ENCODE measurements at regions not wholly inside any gene's neighbourhood (a gene's known extent, or its start where the extent isn't known, plus 50 kb on each side); places are given as distances from the start of the nearest gene placed in this dataset.

DNA sequence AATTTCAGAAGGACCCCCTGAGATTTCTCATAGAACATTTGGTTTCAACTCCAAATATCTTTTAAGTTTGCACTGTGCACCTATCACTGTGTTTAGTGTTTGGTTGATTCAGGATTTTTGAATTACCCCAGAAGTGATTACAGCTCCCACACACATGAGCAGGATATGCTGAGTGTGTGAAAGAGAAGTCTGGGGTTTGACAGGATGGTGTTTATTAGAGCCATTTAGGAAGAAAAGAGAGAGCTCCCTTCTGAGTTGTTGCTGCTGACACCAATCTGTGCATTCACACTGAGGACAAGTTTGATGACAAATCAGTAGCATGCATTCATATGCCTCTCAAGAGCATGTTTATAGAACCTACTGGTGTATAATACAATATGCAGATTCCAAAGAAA, 118.1 kb downstream of the RPL22L1 start:
- no peak for DNase-seq

DNA sequence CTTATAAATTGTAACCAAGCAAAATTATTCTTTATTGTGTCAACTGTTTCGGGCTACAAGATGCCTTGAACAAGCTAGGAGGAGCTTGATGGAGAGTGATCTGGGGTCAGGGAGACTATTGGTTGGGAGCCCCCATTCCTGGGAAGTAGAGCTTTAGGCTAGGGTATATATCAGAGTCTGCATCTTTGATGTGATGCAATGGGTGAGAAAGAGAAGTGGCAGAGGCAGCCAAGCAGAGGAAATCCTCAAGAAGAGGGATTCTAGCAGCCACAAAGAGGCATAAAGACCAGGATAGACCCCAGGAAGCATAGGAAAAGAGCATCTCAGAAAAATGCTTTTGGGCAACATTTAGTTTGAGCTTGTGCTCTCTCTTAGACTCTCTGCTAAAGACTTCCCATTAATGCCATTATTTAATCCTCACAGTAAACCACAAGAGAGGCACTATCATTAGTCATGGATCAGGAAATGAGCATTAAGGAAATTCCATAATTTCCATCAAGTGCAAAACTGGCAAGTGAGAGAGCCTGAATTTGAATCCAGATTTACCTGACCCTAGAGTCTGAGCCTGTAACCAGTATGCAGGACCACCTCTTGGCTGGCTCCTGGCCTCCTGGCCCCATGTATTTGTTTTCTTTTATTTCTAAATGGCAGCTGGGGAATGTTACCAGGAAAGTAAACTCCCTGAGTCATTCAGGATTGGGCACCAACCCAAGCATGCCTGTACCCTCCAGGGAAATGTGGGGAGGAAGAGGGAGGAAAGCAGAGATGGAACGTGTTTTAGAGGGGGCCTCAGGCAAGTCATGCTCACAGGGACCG, 118.7 kb downstream of the RPL22L1 start:
- DNase-seq = peak; percentile 88

DNA sequence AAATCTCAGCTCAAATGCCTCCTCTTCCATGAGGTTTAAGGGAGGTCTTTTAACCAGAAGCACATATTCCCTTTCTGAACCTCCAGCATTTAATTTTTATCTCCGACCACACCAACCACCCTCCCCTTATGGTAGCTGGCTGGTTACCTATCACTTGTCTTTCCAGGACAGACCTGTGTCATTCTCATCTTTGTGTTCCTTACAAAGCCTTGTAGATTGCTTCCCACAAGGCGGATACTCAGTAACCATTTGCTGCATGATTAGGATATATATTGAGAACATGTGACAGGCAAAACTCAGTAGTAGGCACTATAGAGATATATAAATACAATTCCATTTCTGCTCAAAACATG, 119.5 kb downstream of the RPL22L1 start:
- DNase-seq = no peak

DNA sequence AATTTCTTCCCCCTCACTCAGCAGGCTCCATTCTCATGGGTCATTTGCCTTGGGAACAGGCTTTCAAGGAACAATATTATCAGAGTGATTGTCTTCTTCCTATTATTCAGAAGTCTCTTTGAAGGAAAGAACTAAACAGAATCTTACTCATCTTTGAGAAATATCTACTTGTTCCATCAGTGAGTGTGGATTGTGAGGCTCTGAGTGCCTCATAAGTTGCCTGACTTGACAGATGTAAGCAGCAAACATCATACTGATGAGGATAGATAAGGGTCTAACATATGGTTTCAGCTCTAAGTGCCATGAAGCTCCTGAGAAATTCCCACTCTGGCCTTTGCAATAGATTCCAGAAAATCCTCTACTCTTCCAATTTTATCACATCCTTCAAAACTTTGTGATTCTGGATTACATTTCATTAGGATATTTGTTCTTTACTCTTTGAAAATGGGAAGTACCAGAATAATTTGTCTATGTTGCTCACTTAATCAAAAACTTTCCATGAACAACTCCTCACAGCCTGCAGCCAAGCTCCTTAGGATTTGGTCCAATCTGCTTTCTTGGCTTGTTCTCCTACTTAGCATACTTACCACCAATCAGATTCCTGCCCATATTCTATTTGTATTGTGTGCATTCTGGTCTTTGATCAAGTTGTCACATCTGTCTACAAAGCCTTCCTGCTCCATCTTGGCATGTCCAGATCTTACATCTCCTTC, 120.1 kb downstream of the RPL22L1 start:
- no peak for DNase-seq

DNA sequence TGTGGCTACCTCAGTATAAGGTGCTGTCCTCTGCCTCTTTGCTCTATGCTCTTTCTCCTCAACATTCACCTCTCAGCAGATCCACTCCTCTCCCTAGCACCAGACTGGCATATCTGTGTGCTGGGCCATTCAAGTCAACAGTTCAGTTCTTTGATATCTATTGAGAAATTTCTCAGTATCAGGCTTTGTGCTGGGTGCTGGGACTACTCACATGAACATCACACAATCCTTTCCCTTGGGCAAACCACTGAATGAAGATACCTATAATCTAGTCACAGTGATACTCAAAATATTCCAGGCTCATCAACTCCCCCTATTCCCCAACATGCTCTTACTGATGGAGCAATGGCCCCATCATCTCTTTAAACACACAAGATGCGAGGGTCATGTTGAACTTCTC, 120.8 kb downstream of the RPL22L1 start:
- no peak for DNase-seq

DNA sequence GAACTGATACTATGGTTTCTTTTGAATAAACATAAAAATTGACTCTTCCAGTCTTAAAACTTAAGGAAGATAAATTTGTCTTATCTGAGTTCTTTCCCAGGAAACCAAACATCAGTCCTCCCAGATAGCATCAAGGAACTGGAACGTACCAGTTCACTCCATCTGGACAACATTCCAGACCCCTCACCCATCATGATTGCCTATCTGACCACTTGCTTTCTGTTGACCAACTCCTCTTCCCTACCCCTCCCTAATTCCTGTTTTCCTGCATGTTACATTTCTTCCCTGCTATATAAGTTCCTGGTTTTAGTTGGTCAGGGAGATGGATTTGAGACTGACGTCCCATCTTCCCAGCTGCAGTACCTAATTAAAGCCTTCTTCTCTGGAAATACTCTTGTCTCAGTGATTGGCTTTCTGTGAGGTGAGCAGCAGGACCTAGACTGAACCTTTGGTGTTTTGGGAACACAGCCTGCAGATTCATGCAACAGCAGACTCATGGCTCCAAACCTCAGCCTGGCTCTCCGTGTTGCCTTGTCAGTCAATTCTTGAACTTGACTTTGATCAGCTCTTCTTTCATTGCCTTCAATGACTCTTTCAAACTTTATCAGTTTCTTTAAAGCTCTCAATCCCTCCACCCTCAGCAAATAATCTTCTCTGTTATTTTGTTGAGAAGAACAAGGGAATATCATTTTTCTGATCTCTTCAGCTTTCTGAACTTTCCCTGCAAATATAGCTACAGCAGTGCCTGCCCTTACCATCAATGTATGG, 123.6 kb downstream of the RPL22L1 start:
- DNase-seq = no peak

DNA sequence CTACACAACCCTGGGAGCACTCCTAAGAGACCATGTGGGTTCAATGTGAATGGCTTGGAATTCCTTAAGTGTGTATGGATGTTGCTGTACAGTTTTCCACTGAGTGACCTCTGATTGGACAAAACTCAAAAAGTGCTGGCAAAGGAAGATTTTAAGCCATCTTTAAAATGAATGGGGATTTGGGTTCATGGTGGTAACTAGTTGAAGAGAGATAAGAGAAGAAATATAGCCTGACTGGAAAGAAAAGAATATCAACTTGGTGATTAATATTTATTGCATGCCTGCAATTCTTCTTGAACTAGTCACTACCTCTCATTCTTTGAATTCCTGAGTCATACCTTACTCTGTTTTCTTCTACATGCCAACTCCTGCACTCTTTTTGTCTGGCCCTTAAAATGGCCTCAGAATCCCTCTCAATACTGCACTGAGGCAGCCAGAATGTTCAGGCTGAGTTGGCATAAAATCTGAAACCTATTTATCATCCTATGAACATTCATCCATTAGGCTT, 124.7 kb downstream of the RPL22L1 start:
- DNase-seq = no peak

DNA sequence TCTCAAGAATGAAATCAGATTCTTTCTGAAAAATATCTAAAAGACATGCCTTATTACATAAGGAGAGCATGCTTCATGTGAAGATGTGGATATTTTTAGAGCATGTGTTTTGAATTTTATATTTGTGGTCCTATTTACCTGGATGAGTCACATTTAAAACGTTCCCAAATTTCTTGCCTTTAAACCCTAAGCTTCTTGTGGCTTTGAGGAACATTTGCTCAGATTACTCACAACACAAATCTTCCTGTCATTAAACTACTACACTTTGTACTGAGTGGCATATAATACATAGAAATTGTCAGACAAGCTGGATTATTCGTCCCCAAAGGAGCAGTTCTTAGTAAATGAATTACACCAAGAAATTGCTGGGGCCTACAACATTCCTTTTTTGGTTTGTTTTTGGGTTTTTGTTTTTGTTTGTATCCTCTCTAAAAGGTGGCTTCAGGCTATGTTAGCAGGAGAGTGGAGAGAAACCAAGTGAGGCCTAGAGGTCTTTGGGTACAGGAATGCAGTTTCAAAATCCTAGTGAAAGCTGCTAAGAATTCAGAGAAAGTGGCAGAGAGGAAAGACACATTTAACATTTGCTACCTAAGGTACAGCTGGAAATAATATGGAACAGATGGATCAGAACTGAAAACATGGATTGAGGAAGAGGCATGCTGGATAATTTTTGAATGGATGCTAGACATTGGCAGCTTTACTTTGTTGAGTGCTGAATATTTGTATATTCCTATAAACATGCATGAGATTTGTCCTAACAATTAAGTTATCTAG, 128.1 kb downstream of the RPL22L1 start:
- DNase-seq = no peak

DNA sequence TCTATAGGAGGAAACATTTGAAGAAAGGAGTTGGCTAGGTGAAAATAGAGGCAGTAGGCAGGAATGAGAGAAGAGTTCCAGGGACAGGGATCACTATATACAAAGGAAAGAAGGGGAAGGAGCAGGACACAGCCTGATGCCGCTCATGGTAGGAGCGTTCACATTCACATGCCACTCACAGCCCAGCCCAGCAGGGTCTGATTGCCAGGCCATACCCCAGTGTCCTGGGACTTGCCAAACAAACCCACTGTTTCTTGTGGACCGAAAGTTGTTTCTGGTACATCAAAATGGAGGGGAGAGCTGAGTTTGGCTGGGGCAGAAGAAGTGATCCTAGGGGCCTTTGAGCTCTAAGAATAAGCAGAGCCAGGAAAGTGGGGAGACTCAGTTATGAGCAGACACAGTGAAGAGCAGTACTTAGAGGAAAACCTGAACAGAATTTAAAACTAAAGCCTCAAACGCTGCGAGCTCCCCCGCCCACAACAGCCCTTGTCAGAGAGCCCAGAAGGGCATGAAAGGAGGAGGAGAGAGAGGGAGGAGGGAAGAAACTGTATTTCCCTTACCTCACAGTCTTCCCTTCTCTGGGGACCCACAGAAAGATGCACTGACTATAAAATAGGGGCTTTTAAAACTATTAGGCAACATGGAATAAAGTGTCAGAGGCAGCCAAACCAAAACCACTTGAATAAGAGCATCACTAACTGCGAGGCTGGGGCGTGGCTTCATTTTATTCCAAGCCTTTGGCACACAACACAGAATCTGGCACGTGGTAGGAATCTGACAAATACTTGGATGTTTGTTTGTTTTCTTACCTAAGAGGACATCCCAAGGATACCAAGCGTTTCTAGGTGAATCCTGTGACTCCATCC, 129.0 kb downstream of the RPL22L1 start:
- peak; percentile 80 for DNase-seq

DNA sequence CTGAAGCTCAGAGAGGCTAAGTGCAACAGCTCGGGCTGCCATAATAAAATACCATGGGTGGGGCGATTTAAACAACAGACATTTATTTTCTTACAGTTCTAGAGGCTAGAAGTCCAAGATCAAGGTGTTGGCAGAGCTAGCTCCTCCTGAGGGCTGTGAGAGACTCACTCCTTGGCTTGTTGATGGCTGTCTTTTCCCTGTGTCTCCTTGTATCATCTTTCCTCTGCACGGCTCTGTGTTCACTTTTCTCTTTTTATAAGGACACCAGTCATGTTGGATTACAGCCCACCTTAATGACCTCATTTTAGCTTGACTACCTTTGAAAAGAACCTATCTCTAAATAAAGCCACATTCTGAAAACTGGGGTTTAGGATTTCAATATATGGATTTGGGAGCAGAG, 129.7 kb downstream of the RPL22L1 start:
- no peak for DNase-seq

DNA sequence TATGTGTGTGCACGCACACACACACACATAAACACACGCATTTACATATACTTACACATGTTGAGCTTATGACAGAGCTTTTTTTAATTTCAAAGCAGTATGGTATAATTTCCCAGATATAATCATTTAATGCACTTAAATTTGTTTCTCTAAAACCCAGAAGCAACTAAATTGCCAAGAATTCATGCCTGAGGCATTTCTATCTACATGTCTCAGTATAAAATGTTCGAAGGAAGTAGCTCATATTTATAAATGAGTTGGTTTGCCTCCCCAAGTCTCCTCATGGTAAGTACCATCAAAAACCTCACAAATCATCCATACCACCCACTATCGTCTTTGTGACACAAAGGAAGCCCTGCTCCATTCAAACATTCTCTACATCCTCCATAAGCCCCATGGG, 130.6 kb downstream of the RPL22L1 start:
- no peak for DNase-seq

DNA sequence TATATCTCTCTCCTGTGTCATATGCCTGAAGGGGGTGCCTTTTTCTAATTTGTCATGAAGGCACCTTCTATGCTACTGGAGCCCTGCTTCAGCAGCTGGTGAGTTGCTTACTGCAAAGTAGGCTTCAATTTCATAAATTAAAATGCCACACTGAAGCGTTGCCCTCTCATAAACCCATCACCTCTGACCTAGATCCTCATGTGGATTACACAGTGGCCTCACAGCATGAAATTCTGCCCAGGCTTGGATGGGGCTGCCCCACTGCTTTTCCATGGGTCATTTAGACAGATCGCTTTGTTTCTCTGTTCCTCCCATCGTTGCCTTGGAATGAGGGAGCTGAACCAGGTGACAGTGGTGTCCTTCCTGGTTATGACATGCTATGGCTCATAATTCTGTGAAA, 131.2 kb downstream of the RPL22L1 start:
- no peak for DNase-seq

DNA sequence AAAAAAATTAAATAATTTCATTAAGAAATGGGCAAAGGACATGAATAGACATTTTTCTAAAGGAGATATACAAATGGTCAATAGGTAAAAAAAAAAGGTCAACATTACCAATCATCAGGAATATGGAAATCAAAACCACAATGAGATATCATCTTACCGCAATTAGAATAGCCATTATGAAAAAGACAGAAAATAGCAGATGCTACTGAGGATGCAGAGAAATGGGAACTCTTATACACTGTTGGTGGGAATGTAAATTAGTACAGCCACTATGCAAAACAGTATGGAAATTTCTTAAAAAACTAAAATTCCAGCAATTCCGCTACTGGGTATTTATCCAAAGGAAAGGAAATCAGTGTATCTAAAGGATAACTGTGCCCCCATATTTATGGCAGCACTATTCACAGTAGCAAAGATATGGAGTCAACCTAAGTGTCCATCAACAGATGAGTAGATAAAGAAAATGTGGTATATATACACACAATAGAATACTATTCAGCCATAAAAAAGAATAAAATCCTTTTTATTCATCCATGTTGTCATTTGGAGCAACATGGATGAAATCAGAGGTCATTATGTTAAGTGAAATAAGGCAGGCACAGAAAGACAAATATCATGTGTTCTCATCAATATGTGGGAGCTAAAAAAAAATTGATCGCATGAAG, 132.4 kb downstream of the RPL22L1 start:
- no peak for DNase-seq

DNA sequence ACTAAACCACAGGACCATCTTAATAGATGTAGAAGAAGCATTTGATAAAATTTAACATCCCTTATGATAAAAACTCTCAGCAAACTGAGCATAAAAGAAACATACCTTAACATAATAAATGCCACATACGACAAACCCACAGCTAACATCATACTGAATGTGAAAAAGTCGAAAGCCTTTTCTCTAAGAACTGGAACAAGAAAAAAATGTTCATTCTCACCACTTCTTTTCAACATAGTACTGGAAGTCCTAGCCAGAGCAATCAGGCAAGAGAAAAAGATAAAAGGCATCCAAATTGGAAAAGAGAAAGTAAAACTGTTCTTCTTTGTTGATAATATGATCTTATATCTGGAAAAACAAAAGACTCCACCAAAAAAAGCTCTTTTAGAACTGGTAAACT, 134.2 kb downstream of the RPL22L1 start:
- no peak for DNase-seq

DNA sequence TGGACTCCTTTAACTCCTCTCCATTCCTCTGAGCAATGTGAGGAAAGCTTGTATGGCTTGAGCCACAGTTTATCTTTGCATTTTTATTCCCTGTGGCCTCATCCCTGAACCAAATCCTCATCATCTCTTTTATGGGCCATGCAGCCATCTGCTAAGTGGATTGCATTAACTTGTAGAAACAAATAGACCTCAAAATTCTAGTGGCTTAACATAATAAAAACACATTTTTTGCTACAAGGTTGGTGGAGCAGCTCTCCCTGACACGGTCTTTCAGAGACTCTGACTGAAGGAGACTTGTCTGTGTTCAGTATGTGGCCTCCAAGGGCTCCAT, 135.3 kb downstream of the RPL22L1 start:
- DNase-seq = no peak

DNA sequence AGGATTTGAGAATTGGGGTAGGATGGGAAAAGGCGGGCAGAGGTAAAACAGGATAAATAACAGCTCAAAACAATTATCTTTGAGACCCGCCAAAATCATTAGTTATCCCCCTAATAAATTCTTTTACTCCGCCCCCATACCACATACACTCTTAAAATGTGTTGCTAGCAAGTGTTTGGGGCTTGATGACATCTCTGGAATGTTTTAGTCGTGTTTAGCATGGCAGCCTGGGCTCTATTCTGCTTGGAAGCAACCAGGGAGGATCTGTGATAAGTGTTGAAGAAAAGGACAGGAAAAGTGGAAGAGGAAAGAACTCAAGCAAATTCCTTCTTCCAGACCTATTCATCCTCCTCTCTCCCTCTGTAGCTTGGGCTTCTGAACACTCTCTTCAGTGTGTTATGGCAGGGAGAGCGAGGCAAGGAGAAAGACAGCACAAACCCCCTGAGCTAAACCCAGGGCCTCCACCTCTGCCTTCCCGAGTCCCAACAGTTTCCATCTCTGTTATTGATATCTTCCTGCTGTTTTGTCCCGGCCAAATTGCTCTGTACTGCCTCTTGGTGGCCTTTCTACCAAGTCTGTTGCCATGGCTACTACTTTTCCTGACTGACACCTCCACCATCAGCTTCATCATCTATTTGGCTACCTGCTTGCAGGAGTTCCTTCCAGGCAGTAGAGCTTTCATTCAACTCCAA, 135.8 kb downstream of the RPL22L1 start:
- no peak for DNase-seq

DNA sequence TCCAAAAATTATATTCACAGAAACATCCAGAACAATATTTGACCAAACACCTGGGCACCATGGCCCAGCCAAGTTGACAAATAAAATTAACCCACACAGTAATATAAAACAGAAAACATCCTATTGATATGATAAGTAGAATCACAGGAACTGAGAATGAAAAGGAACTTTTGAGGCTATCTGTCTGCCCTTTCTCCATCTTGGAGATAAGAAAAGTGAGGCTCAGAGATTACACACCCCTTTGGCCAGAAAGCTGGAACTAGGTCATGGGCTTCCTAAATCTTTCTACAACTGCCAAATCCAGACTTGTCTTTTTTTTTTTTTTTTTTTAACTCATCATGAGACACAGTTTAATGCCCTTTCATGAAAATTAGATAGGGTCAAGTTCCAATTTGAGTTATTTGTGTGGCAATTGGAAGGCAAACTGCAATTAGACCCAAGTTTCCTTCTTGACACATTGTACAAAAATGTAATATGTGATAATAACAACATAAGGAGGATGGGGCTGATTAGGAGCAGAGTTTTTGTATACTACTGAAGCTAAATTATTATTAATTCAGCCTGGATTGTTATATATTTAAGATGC, 137.2 kb downstream of the RPL22L1 start:
- no peak for DNase-seq

DNA sequence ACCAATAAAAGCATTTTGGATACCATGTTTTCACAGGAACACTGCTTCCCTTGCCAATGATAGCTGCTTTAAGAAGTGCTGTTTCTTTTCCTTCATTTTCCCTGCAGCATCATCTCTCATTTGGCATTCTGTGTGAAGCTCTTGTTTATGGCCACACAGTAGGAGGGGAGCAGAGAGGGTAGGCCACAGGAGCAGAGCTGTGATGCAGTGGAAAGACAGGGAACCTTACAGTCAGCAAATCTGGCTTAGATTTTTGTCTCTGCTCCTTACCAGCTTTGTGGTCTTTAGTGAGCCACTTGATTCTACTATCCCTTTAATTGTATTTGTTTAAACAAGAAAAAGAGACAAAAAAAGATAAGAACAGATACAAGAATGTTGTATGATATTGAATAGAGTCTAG, 138.7 kb downstream of the RPL22L1 start:
- no peak for DNase-seq

DNA sequence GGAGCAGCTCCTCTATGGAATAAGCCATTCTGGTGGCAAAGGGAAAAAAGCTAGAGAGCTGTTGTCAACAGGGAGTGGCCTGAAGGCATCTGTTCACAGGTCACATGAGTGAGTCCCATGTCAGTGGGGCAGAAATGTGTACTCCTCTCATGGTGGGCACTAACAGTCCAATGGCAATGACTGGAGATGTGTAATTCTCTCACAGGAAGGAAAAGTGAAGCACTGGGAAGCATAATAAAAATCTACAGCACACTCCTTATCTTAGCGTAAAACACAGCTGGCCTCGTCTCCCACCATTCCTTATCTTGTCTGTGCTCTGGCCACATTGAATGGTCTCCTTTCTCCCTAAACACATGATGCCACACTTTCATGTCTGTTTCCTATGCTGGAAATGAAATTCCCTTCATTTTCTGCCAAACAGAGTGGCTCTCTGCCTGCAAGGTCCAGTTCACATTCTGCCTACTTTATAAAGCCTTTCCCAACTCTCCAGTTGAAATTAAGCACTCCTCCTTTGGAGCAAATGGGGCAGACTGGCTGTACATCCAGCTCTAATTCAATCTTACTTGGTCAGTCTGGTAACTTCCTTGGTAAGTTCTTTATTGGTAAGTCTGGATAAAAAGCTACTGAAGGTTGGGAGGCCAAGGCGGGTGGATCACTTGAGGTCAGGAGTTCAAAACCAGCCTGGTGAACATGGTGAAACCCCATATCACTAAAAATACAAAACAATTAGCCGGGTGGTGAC, 139.8 kb downstream of the RPL22L1 start:
- no peak for DNase-seq

DNA sequence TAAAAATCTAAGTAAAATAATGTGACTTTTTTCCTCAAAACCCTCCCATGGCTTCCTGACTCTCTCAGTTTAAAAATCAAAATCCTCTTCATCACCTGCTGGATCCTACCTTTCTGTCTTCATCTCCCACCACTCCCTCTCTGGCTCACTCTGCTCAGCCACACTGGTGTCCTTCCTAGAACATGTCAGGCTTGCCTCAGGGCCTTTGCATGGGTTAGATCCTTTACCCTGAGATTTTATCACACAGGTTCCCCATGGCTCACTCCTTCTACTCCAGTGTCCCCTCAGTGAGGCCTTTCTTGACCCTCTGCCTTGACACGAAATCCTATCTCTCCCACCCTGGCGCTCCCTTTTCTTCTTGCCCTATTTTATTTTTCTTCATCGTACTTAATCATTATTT, 141.8 kb downstream of the RPL22L1 start:
- no peak for DNase-seq
